H1 (cell line): ENCODE measurements at regions not wholly inside any gene's neighbourhood (a gene's known extent, or its start where the extent isn't known, plus 50 kb on each side); places are given as distances from the start of the nearest gene placed in this dataset.
"Not testable (repeated sequence)": the region's sequence is repeated elsewhere in the genome, so short reads cannot be mapped to it uniquely, and the experiment has no call there.

ENCODE experiments used
- CTCF ChIA-PET: fragments of 300-600 bp; sonication (Branson Sonifier 250); formaldehyde crosslinking; loops from one replicate; lab custom pipeline; 2021; ENCODE audit not compliant: partially characterized antibody; lab: Charles Lee
- POLR2A ChIA-PET: fragments of 300-600 bp; sonication (Branson Sonifier 250); formaldehyde crosslinking; loops from one replicate; lab custom pipeline; 2021; ENCODE audit warnings: inconsistent platforms; ENCODE audit not compliant: partially characterized antibody; lab: Charles Lee
- DNase-seq, 2 experiments: peaks; one replicate each; pipeline versions ENCODE4 v3.0.0 to v3.0.0-alpha.2; 2010 to 2022; ENCODE audit warnings: low spot score in 2 of 2, low read depth in 1 of 2, mixed read lengths in 1 of 2
- FAIRE-seq: peaks from 2 replicates; lab custom pipeline; 2011; peaks lifted over from hg19 to GRCh38; lab: Jason Lieb, UNC
- H2AFZ ChIP-seq: 2 replicates; pipeline ENCODE4 v1.8.1; 2012; ENCODE audit warnings: low read length, inconsistent platforms
- H2AK5ac ChIP-seq: 2 replicates; pipeline ENCODE4 v1.6.1; 2013; ENCODE audit warnings: low read depth, low read length
- H2BK120ac ChIP-seq: replicated peaks from 2 replicates; pipeline ENCODE3; 2013; ENCODE audit warnings: low read depth, low read length, inconsistent platforms
- H2BK12ac ChIP-seq: 2 replicates; pipeline ENCODE4 v1.6.1; 2013; ENCODE audit warnings: low read depth, low read length
- H2BK15ac ChIP-seq: 2 replicates; pipeline ENCODE4 v1.6.1; 2013; ENCODE audit warnings: low read length
- H2BK20ac ChIP-seq: 2 replicates; pipeline ENCODE4 v1.6.1; 2013; ENCODE audit warnings: low read length
- H2BK5ac ChIP-seq: 2 replicates; pipeline ENCODE4 v1.6.1; 2013; ENCODE audit warnings: low read depth, low read length
- H3K14ac ChIP-seq: 2 replicates; pipeline ENCODE4 v1.6.1; 2013; ENCODE audit warnings: inconsistent platforms; ENCODE audit not compliant: insufficient read length
- H3K18ac ChIP-seq: 2 replicates; pipeline ENCODE4 v1.6.1; 2013; ENCODE audit warnings: low read length; ENCODE audit errors: extremely low read depth
- H3K23ac ChIP-seq: 2 replicates; pipeline ENCODE4 v1.6.1; 2013; ENCODE audit warnings: inconsistent platforms; ENCODE audit not compliant: insufficient read length
- H3K23me2 ChIP-seq: 2 replicates; pipeline ENCODE4 v1.6.1; 2013; ENCODE audit warnings: low read depth, low read length
- H3K27ac ChIP-seq: 2 replicates; pipeline ENCODE4 v1.6.1; 2011; ENCODE audit warnings: low read depth, low read length, inconsistent platforms
- H3K27me3 ChIP-seq, 4 experiments: replicated peaks in 1 of 4; 1 replicate in 1 of 4; 2 replicates in 3 of 4; pipeline versions ENCODE4 v1.6.1 to v1.8.1; 2011 to 2013; ENCODE audit warnings: low read length in 3 of 4, mild to moderate bottlenecking in 3 of 4, inconsistent platforms in 2 of 4, mixed read lengths in 2 of 4, moderate library complexity in 1 of 4; ENCODE audit not compliant: control insufficient read depth in 3 of 4, insufficient read depth in 3 of 4; ENCODE audit errors: extremely low read depth in 1 of 4
- H3K36me3 ChIP-seq, 4 experiments: 2 replicates each; pipeline versions ENCODE4 v1.6.1 to v1.8.1; 2011 to 2013; ENCODE audit warnings: mild to moderate bottlenecking in 4 of 4, low read length in 3 of 4, moderate library complexity in 2 of 4, control low read depth in 1 of 4, inconsistent platforms in 1 of 4; ENCODE audit not compliant: insufficient read depth in 4 of 4, control insufficient read depth in 2 of 4
- H3K4ac ChIP-seq: replicated peaks from 2 replicates; pipeline ENCODE3; 2013; ENCODE audit warnings: low read length, low read depth, mixed read lengths, inconsistent platforms; ENCODE audit not compliant: insufficient read length
- H3K4me1 ChIP-seq, 4 experiments: replicated peaks in 1 of 4; 1 replicate in 1 of 4; 2 replicates in 3 of 4; pipeline versions ENCODE4 v1.6.1 to v1.8.1; 2011 to 2013; ENCODE audit warnings: low read length in 3 of 4, inconsistent platforms in 2 of 4, mixed read lengths in 1 of 4; ENCODE audit not compliant: insufficient read depth in 4 of 4, control insufficient read depth in 3 of 4
- H3K4me2 ChIP-seq, 2 experiments: 2 replicates each; pipeline versions ENCODE4 v1.6.1 to v1.8.1; 2011 to 2013; ENCODE audit warnings: low read depth in 2 of 2, low read length in 2 of 2, control low read depth in 1 of 2, inconsistent platforms in 1 of 2, mild to moderate bottlenecking in 1 of 2; ENCODE audit not compliant: insufficient read depth in 1 of 2
- H3K4me3 ChIP-seq, 4 experiments: fragments of 200-600, 300-600 bp in 1 of 4; sonication (generic), shearing (Covaris generic), sonication (Bioruptor Twin) in 1 of 4; 2 replicates each; pipeline versions ENCODE4 v1.5.1 to v1.8.1; 2011 to 2016; ENCODE audit warnings: low read length in 4 of 4, low read depth in 3 of 4, control low read depth in 2 of 4, inconsistent platforms in 2 of 4, mild to moderate bottlenecking in 2 of 4, mixed read lengths in 1 of 4, moderate library complexity in 1 of 4; ENCODE audit not compliant: insufficient read depth in 2 of 4; ENCODE audit errors: extremely low read depth in 1 of 4
- H3K56ac ChIP-seq: replicated peaks from 2 replicates; pipeline ENCODE3; 2013; ENCODE audit warnings: low read depth, mild to moderate bottlenecking, mixed read lengths, low read length, inconsistent platforms; ENCODE audit not compliant: insufficient read length
- H3K79me1 ChIP-seq: 2 replicates; pipeline ENCODE4 v1.6.1; 2013; ENCODE audit warnings: low read depth, low read length, control low read depth
- H3K79me2 ChIP-seq, 2 experiments: 2 replicates each; pipeline versions ENCODE4 v1.6.1 to v1.8.1; 2012 to 2013; ENCODE audit warnings: low read length in 2 of 2, mild to moderate bottlenecking in 2 of 2, inconsistent platforms in 1 of 2; ENCODE audit not compliant: insufficient read depth in 2 of 2, control insufficient read depth in 1 of 2
- H3K9ac ChIP-seq, 4 experiments: replicated peaks in 1 of 4; 1 replicate in 1 of 4; 2 replicates in 3 of 4; pipeline versions ENCODE4 v1.6.1 to v1.8.1; 2011 to 2013; ENCODE audit warnings: low read depth in 3 of 4, low read length in 3 of 4, control low read depth in 2 of 4, mild to moderate bottlenecking in 2 of 4, moderate library complexity in 2 of 4, inconsistent platforms in 1 of 4; ENCODE audit errors: extremely low read depth in 1 of 4
- H3K9me3 ChIP-seq, 2 experiments: 2 replicates each; pipeline versions ENCODE4 v1.6.1 to v1.8.1; 2012 to 2013; ENCODE audit warnings: mild to moderate bottlenecking in 2 of 2, moderate library complexity in 2 of 2, control low read depth in 1 of 2, inconsistent platforms in 1 of 2, low read depth in 1 of 2, low read length in 1 of 2, mixed read lengths in 1 of 2; ENCODE audit not compliant: insufficient read depth in 2 of 2
- H4K20me1 ChIP-seq, 2 experiments: replicated peaks in 1 of 2; 2 replicates each; pipeline versions ENCODE3 to v1.8.1; 2011 to 2013; ENCODE audit warnings: inconsistent platforms in 2 of 2, low read length in 2 of 2, mild to moderate bottlenecking in 1 of 2; ENCODE audit not compliant: insufficient read depth in 2 of 2, control insufficient read depth in 1 of 2
- H4K5ac ChIP-seq: 2 replicates; pipeline ENCODE4 v1.6.1; 2013; ENCODE audit warnings: low read length, low read depth, mixed read lengths, inconsistent platforms; ENCODE audit not compliant: insufficient read length
- H4K8ac ChIP-seq: 2 replicates; pipeline ENCODE4 v1.8.0; 2013; ENCODE audit warnings: mild to moderate bottlenecking, moderate library complexity, low read length, inconsistent platforms; ENCODE audit not compliant: insufficient read depth; ENCODE audit errors: extremely low read depth
- H4K91ac ChIP-seq: replicated peaks from 2 replicates; pipeline ENCODE3; 2013; ENCODE audit warnings: low read length, mixed read lengths, inconsistent platforms; ENCODE audit not compliant: insufficient read length
- WGBS, 2 experiments: shearing (Covaris generic) in 1 of 2; methylation state at CpG; one replicate each; pipeline versions ENCODE4 v1.1.6 to v1.1.7; 2013 to 2015; ENCODE audit warnings: low lambda C conversion rate in 2 of 2, mixed read lengths in 2 of 2, inconsistent platforms in 1 of 2, low coverage in 1 of 2, missing lambda C conversion rate in 1 of 2; ENCODE audit not compliant: insufficient replicate concordance in 2 of 2, insufficient coverage in 1 of 2, insufficient read length in 1 of 2; ENCODE audit errors: extremely low coverage in 1 of 2, missing lambda C conversion rate in 1 of 2; 5-methylcytosine and 5-hydroxymethylcytosine counted together

- H3K23ac ChIP-seq, H3K79me2 ChIP-seq, H3K9ac ChIP-seq, H3K14ac ChIP-seq, H3K79me1 ChIP-seq, H2BK15ac ChIP-seq, H3K56ac ChIP-seq, H4K5ac ChIP-seq, H3K27ac ChIP-seq, DNase-seq, H2BK120ac ChIP-seq, H4K20me1 ChIP-seq, H2BK5ac ChIP-seq, H3K4me1 ChIP-seq, POLR2A ChIA-PET, H2BK12ac ChIP-seq, H4K8ac ChIP-seq, H3K18ac ChIP-seq, H2BK20ac ChIP-seq, H3K27me3 ChIP-seq, H3K4me3 ChIP-seq, H3K4ac ChIP-seq, H3K23me2 ChIP-seq, H3K9me3 ChIP-seq, H3K36me3 ChIP-seq, H2AFZ ChIP-seq, H4K91ac ChIP-seq, H3K4me2 ChIP-seq, FAIRE-seq, H2AK5ac ChIP-seq: not testable (repeated sequence)
- no CpG with 5 or more reads among the region's 1 CpG for whole genome bisulfite sequencing, 2 experiments
- CTCF ChIA-PET, result interaction anchor here (0.9 to 1.1 kb wide), 2 partner anchors 25 to 30 kb away, joined by 3 read pairs; no protein-coding TSS in a partner anchor
Measured at GRCh38 chr15:83335542-83335941, 51.1 kb upstream of the BNC1 start.
